ENCODE measurements at regions not wholly inside any gene's neighbourhood (a gene's known extent, or its start where the extent isn't known, plus 50 kb on each side); places are given as distances from the start of the nearest gene placed in this dataset.

DNA sequence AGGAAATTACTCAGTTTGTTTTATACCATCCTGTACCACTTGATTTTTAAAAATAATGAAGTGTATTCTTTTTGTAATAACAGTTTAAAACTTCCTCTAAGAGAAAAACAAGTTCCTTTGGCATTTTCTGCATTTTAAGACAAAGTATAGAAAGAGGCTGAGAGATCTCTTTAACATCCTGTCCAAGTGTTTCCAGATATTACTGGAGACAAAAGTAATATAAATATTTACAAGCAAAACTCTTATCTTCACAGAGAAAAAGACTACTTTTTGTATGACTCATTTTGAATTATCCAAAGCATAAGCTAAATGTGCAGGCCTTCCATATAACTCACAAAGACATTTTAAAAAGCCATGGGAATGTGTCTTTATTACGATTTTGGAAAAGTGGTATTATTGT, 221.1 kb downstream of the RDH14 start:
- TF ChIP-seq, protein P1, sequence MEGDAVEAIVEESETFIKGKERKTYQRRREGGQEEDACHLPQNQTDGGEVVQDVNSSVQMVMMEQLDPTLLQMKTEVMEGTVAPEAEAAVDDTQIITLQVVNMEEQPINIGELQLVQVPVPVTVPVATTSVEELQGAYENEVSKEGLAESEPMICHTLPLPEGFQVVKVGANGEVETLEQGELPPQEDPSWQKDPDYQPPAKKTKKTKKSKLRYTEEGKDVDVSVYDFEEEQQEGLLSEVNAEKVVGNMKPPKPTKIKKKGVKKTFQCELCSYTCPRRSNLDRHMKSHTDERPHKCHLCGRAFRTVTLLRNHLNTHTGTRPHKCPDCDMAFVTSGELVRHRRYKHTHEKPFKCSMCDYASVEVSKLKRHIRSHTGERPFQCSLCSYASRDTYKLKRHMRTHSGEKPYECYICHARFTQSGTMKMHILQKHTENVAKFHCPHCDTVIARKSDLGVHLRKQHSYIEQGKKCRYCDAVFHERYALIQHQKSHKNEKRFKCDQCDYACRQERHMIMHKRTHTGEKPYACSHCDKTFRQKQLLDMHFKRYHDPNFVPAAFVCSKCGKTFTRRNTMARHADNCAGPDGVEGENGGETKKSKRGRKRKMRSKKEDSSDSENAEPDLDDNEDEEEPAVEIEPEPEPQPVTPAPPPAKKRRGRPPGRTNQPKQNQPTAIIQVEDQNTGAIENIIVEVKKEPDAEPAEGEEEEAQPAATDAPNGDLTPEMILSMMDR (conservative IDR thresholded peaks at IDR 0.05), result no peak
- no peak for TF ChIP-seq EZH2 (IDR thresholded peaks at IDR 0.05; ENCODE audit: low read depth)

Measured in PC-9 (cell line).